ENCODE measurements at regions not wholly inside any gene's neighbourhood (a gene's known extent, or its start where the extent isn't known, plus 50 kb on each side); places are given as distances from the start of the nearest gene placed in this dataset.
"Not testable (repeated sequence)": the region's sequence is repeated elsewhere in the genome, so short reads cannot be mapped to it uniquely, and the experiment has no call there.

- H3K4me3 ChIP-seq (ENCODE audit: low read depth, low read length, poor library complexity, severe bottlenecking) = no peak overlapping the region
These were observed 1159.4 kb upstream of the ADGRB3 start for GRCh38 chr6:67475700-67476099.

GRCh38 chr6:67467341-67467740 lies 1167.7 kb upstream of the ADGRB3 start:
- DNase-seq (ENCODE audit: low spot score) = no peak
- Histone ChIP-seq H3K27ac (ENCODE audit: low read depth, low read length, poor library complexity, severe bottlenecking) (no peak overlapping the region), H3K27me3 (replicated peaks; ENCODE audit: insufficient read depth, low read depth, low read length, poor library complexity) (no peaks in the 10 kb centered on the region), H3K4me1 (ENCODE audit: insufficient read depth, low read length, poor library complexity, severe bottlenecking) (no peaks in the 10 kb centered on the region), H3K4me3 (ENCODE audit: low read depth, low read length, poor library complexity, severe bottlenecking) (no peak overlapping the region), H3K36me3 (ENCODE audit: insufficient read depth, low read length, poor library complexity, severe bottlenecking) (no peaks in the 10 kb centered on the region), H3K9me3 (ENCODE audit: low read depth, low read length, poor library complexity, severe bottlenecking) (no peaks in the 10 kb centered on the region)
- CTCF ChIA-PET = no interaction called here
- BruUV-seq (replicated peaks) = no TSS peak
- POLR2A ChIA-PET (ENCODE audit: low non-redundant PET) = no interaction called here
- no peak for TF ChIP-seq EZH2 (IDR thresholded peaks at IDR 0.05; ENCODE audit: borderline replicate concordance, low read depth, low read length, poor library complexity, severe bottlenecking)
- TF ChIP-seq CTCF (conservative IDR thresholded peaks at IDR 0.05; ENCODE audit: low read depth, low read length) = no peak
- intact Hi-C loops (cut with micrococcal nuclease; ENCODE audit: unreplicated experiment) = no loop called here

More at GRCh38 chr6:67475700-67476099, 1159.4 kb upstream of the ADGRB3 start:
- ChIA-PET POLR2A (ENCODE audit: low non-redundant PET) (no interaction called here), CTCF (no interaction called here)
- TF ChIP-seq CTCF (conservative IDR thresholded peaks at IDR 0.05; ENCODE audit: low read depth, low read length) (no peak), EZH2 (IDR thresholded peaks at IDR 0.05; ENCODE audit: borderline replicate concordance, low read depth, low read length, poor library complexity, severe bottlenecking) (no peak)
- no peaks in the 10 kb centered on the region for H3K27me3 ChIP-seq (replicated peaks; ENCODE audit: insufficient read depth, low read depth, low read length, poor library complexity)
- no peaks in the 10 kb centered on the region for H3K4me1 ChIP-seq (ENCODE audit: insufficient read depth, low read length, poor library complexity, severe bottlenecking)
- no peak for DNase-seq (ENCODE audit: low spot score)
- intact Hi-C loops (cut with micrococcal nuclease; ENCODE audit: unreplicated experiment) = no loop called here
- H3K36me3 ChIP-seq (ENCODE audit: insufficient read depth, low read length, poor library complexity, severe bottlenecking) = no peaks in the 10 kb centered on the region
- no peaks in the 10 kb centered on the region for H3K9me3 ChIP-seq (ENCODE audit: low read depth, low read length, poor library complexity, severe bottlenecking)
- H3K27ac ChIP-seq (ENCODE audit: low read depth, low read length, poor library complexity, severe bottlenecking) = no peak overlapping the region
- no TSS peak for BruUV-seq (replicated peaks)

- H3K4me1 ChIP-seq (ENCODE audit: insufficient read depth, low read length, poor library complexity, severe bottlenecking); H3K27ac ChIP-seq (ENCODE audit: low read depth, low read length, poor library complexity, severe bottlenecking); H3K36me3 ChIP-seq (ENCODE audit: insufficient read depth, low read length, poor library complexity, severe bottlenecking); H3K27me3 ChIP-seq (replicated peaks; ENCODE audit: insufficient read depth, low read depth, low read length, poor library complexity); DNase-seq (ENCODE audit: low spot score); CTCF ChIA-PET; H3K4me3 ChIP-seq (ENCODE audit: low read depth, low read length, poor library complexity, severe bottlenecking); intact Hi-C loops (cut with micrococcal nuclease; ENCODE audit: unreplicated experiment); POLR2A ChIA-PET (ENCODE audit: low non-redundant PET); BruUV-seq (replicated peaks): not testable (repeated sequence)
- H3K9me3 ChIP-seq (ENCODE audit: low read depth, low read length, poor library complexity, severe bottlenecking) = peaks cover 15% of the 10 kb centered on the region
These were observed 1172.4 kb upstream of the ADGRB3 start for GRCh38 chr6:67462725-67463124.

GRCh38 chr6:67459556-67459955 lies 1175.5 kb upstream of the ADGRB3 start:
- Histone ChIP-seq H3K4me3 (ENCODE audit: low read depth, low read length, poor library complexity, severe bottlenecking) (no peak overlapping the region), H3K36me3 (ENCODE audit: insufficient read depth, low read length, poor library complexity, severe bottlenecking) (no peaks in the 10 kb centered on the region), H3K9me3 (ENCODE audit: low read depth, low read length, poor library complexity, severe bottlenecking) (peaks cover 23% of the 10 kb centered on the region), H3K27ac (ENCODE audit: low read depth, low read length, poor library complexity, severe bottlenecking) (no peak overlapping the region), H3K4me1 (ENCODE audit: insufficient read depth, low read length, poor library complexity, severe bottlenecking) (no peaks in the 10 kb centered on the region), H3K27me3 (replicated peaks; ENCODE audit: insufficient read depth, low read depth, low read length, poor library complexity) (no peaks in the 10 kb centered on the region)
- ChIA-PET CTCF (no interaction called here), POLR2A (ENCODE audit: low non-redundant PET) (no interaction called here)
- TF ChIP-seq CTCF (conservative IDR thresholded peaks at IDR 0.05; ENCODE audit: low read depth, low read length) (no peak), EZH2 (IDR thresholded peaks at IDR 0.05; ENCODE audit: borderline replicate concordance, low read depth, low read length, poor library complexity, severe bottlenecking) (no peak)
- intact Hi-C loops (cut with micrococcal nuclease; ENCODE audit: unreplicated experiment) = no loop called here
- no peak for DNase-seq (ENCODE audit: low spot score)
- no TSS peak for BruUV-seq (replicated peaks)

All from A673 (cell line).